H1 (cell line): ENCODE measurements at regions not wholly inside any gene's neighbourhood (a gene's known extent, or its start where the extent isn't known, plus 50 kb on each side); places are given as distances from the start of the nearest gene placed in this dataset.

Source experiments
- CTCF ChIA-PET: fragments of 300-600 bp; sonication (Branson Sonifier 250); formaldehyde crosslinking; loops from one replicate; lab custom pipeline; 2021; ENCODE audit not compliant: partially characterized antibody; lab: Charles Lee
- POLR2A ChIA-PET: fragments of 300-600 bp; sonication (Branson Sonifier 250); formaldehyde crosslinking; loops from one replicate; lab custom pipeline; 2021; ENCODE audit warnings: inconsistent platforms; ENCODE audit not compliant: partially characterized antibody; lab: Charles Lee
- DNase-seq, 2 experiments: peaks; one replicate each; pipeline versions ENCODE4 v3.0.0 to v3.0.0-alpha.2; 2010 to 2022; ENCODE audit warnings: low spot score in 2 of 2, low read depth in 1 of 2, mixed read lengths in 1 of 2
- FAIRE-seq: peaks from 2 replicates; lab custom pipeline; 2011; peaks lifted over from hg19 to GRCh38; lab: Jason Lieb, UNC
- H2AFZ ChIP-seq: 2 replicates; pipeline ENCODE4 v1.8.1; 2012; ENCODE audit warnings: low read length, inconsistent platforms
- H2AK5ac ChIP-seq: 2 replicates; pipeline ENCODE4 v1.6.1; 2013; ENCODE audit warnings: low read depth, low read length
- H2BK120ac ChIP-seq: replicated peaks from 2 replicates; pipeline ENCODE3; 2013; ENCODE audit warnings: low read depth, low read length, inconsistent platforms
- H2BK12ac ChIP-seq: 2 replicates; pipeline ENCODE4 v1.6.1; 2013; ENCODE audit warnings: low read depth, low read length
- H2BK15ac ChIP-seq: 2 replicates; pipeline ENCODE4 v1.6.1; 2013; ENCODE audit warnings: low read length
- H2BK20ac ChIP-seq: 2 replicates; pipeline ENCODE4 v1.6.1; 2013; ENCODE audit warnings: low read length
- H2BK5ac ChIP-seq: 2 replicates; pipeline ENCODE4 v1.6.1; 2013; ENCODE audit warnings: low read depth, low read length
- H3K14ac ChIP-seq: 2 replicates; pipeline ENCODE4 v1.6.1; 2013; ENCODE audit warnings: inconsistent platforms; ENCODE audit not compliant: insufficient read length
- H3K18ac ChIP-seq: 2 replicates; pipeline ENCODE4 v1.6.1; 2013; ENCODE audit warnings: low read length; ENCODE audit errors: extremely low read depth
- H3K23ac ChIP-seq: 2 replicates; pipeline ENCODE4 v1.6.1; 2013; ENCODE audit warnings: inconsistent platforms; ENCODE audit not compliant: insufficient read length
- H3K23me2 ChIP-seq: 2 replicates; pipeline ENCODE4 v1.6.1; 2013; ENCODE audit warnings: low read depth, low read length
- H3K27ac ChIP-seq: 2 replicates; pipeline ENCODE4 v1.6.1; 2011; ENCODE audit warnings: low read depth, low read length, inconsistent platforms
- H3K27me3 ChIP-seq, 4 experiments: replicated peaks in 1 of 4; 1 replicate in 1 of 4; 2 replicates in 3 of 4; pipeline versions ENCODE4 v1.6.1 to v1.8.1; 2011 to 2013; ENCODE audit warnings: low read length in 3 of 4, mild to moderate bottlenecking in 3 of 4, inconsistent platforms in 2 of 4, mixed read lengths in 2 of 4, moderate library complexity in 1 of 4; ENCODE audit not compliant: control insufficient read depth in 3 of 4, insufficient read depth in 3 of 4; ENCODE audit errors: extremely low read depth in 1 of 4
- H3K36me3 ChIP-seq, 4 experiments: 2 replicates each; pipeline versions ENCODE4 v1.6.1 to v1.8.1; 2011 to 2013; ENCODE audit warnings: mild to moderate bottlenecking in 4 of 4, low read length in 3 of 4, moderate library complexity in 2 of 4, control low read depth in 1 of 4, inconsistent platforms in 1 of 4; ENCODE audit not compliant: insufficient read depth in 4 of 4, control insufficient read depth in 2 of 4
- H3K4ac ChIP-seq: replicated peaks from 2 replicates; pipeline ENCODE3; 2013; ENCODE audit warnings: low read length, low read depth, mixed read lengths, inconsistent platforms; ENCODE audit not compliant: insufficient read length
- H3K4me1 ChIP-seq, 4 experiments: replicated peaks in 1 of 4; 1 replicate in 1 of 4; 2 replicates in 3 of 4; pipeline versions ENCODE4 v1.6.1 to v1.8.1; 2011 to 2013; ENCODE audit warnings: low read length in 3 of 4, inconsistent platforms in 2 of 4, mixed read lengths in 1 of 4; ENCODE audit not compliant: insufficient read depth in 4 of 4, control insufficient read depth in 3 of 4
- H3K4me2 ChIP-seq, 2 experiments: 2 replicates each; pipeline versions ENCODE4 v1.6.1 to v1.8.1; 2011 to 2013; ENCODE audit warnings: low read depth in 2 of 2, low read length in 2 of 2, control low read depth in 1 of 2, inconsistent platforms in 1 of 2, mild to moderate bottlenecking in 1 of 2; ENCODE audit not compliant: insufficient read depth in 1 of 2
- H3K4me3 ChIP-seq, 4 experiments: fragments of 200-600, 300-600 bp in 1 of 4; sonication (generic), shearing (Covaris generic), sonication (Bioruptor Twin) in 1 of 4; 2 replicates each; pipeline versions ENCODE4 v1.5.1 to v1.8.1; 2011 to 2016; ENCODE audit warnings: low read length in 4 of 4, low read depth in 3 of 4, control low read depth in 2 of 4, inconsistent platforms in 2 of 4, mild to moderate bottlenecking in 2 of 4, mixed read lengths in 1 of 4, moderate library complexity in 1 of 4; ENCODE audit not compliant: insufficient read depth in 2 of 4; ENCODE audit errors: extremely low read depth in 1 of 4
- H3K56ac ChIP-seq: replicated peaks from 2 replicates; pipeline ENCODE3; 2013; ENCODE audit warnings: low read depth, mild to moderate bottlenecking, mixed read lengths, low read length, inconsistent platforms; ENCODE audit not compliant: insufficient read length
- H3K79me1 ChIP-seq: 2 replicates; pipeline ENCODE4 v1.6.1; 2013; ENCODE audit warnings: low read depth, low read length, control low read depth
- H3K79me2 ChIP-seq, 2 experiments: 2 replicates each; pipeline versions ENCODE4 v1.6.1 to v1.8.1; 2012 to 2013; ENCODE audit warnings: low read length in 2 of 2, mild to moderate bottlenecking in 2 of 2, inconsistent platforms in 1 of 2; ENCODE audit not compliant: insufficient read depth in 2 of 2, control insufficient read depth in 1 of 2
- H3K9ac ChIP-seq, 4 experiments: replicated peaks in 1 of 4; 1 replicate in 1 of 4; 2 replicates in 3 of 4; pipeline versions ENCODE4 v1.6.1 to v1.8.1; 2011 to 2013; ENCODE audit warnings: low read depth in 3 of 4, low read length in 3 of 4, control low read depth in 2 of 4, mild to moderate bottlenecking in 2 of 4, moderate library complexity in 2 of 4, inconsistent platforms in 1 of 4; ENCODE audit errors: extremely low read depth in 1 of 4
- H3K9me3 ChIP-seq, 2 experiments: 2 replicates each; pipeline versions ENCODE4 v1.6.1 to v1.8.1; 2012 to 2013; ENCODE audit warnings: mild to moderate bottlenecking in 2 of 2, moderate library complexity in 2 of 2, control low read depth in 1 of 2, inconsistent platforms in 1 of 2, low read depth in 1 of 2, low read length in 1 of 2, mixed read lengths in 1 of 2; ENCODE audit not compliant: insufficient read depth in 2 of 2
- H4K20me1 ChIP-seq, 2 experiments: replicated peaks in 1 of 2; 2 replicates each; pipeline versions ENCODE3 to v1.8.1; 2011 to 2013; ENCODE audit warnings: inconsistent platforms in 2 of 2, low read length in 2 of 2, mild to moderate bottlenecking in 1 of 2; ENCODE audit not compliant: insufficient read depth in 2 of 2, control insufficient read depth in 1 of 2
- H4K5ac ChIP-seq: 2 replicates; pipeline ENCODE4 v1.6.1; 2013; ENCODE audit warnings: low read length, low read depth, mixed read lengths, inconsistent platforms; ENCODE audit not compliant: insufficient read length
- H4K8ac ChIP-seq: 2 replicates; pipeline ENCODE4 v1.8.0; 2013; ENCODE audit warnings: mild to moderate bottlenecking, moderate library complexity, low read length, inconsistent platforms; ENCODE audit not compliant: insufficient read depth; ENCODE audit errors: extremely low read depth
- H4K91ac ChIP-seq: replicated peaks from 2 replicates; pipeline ENCODE3; 2013; ENCODE audit warnings: low read length, mixed read lengths, inconsistent platforms; ENCODE audit not compliant: insufficient read length
- BACH1 ChIP-seq: IDR thresholded peaks from 2 replicates; pipeline ENCODE4 v1.6.1; 2012; ENCODE audit warnings: low read length, improper control_type of control experiment
- CBX8 ChIP-seq: fragments of 300-800, 300-1000 bp; sonication (generic); IDR thresholded peaks from 2 replicates; pipeline ENCODE4 v1.7.1; 2016; ENCODE audit warnings: low read depth, low read length, borderline replicate concordance
- CHD1 ChIP-seq: IDR thresholded peaks from 2 replicates; pipeline ENCODE4 v1.6.1; 2012; ENCODE audit warnings: low read depth, low read length, improper control_type of control experiment
- CTCF ChIP-seq, 3 experiments: IDR thresholded peaks; 1 replicate in 2 of 3; 2 replicates in 1 of 3; pipeline versions ENCODE4 v1.5.1 to v1.6.1; 2011; ENCODE audit warnings: low read length in 3 of 3, mild to moderate bottlenecking in 3 of 3, inconsistent platforms in 2 of 3, low read depth in 1 of 3, moderate library complexity in 1 of 3; ENCODE audit not compliant: insufficient read depth in 1 of 3; ENCODE audit errors: control extremely low read depth in 1 of 3
- JUN ChIP-seq: IDR thresholded peaks from 2 replicates; pipeline ENCODE4 v1.6.1; 2011; ENCODE audit warnings: low read depth, mild to moderate bottlenecking, improper control_type of control experiment, low read length
- RFX5 ChIP-seq: IDR thresholded peaks from 2 replicates; pipeline ENCODE4 v1.6.1; 2011; ENCODE audit warnings: low read depth, low read length, improper control_type of control experiment, borderline replicate concordance
- RNF2 ChIP-seq: fragments of 200-900, 300-1000 bp; sonication (generic); IDR thresholded peaks from 2 replicates; pipeline ENCODE4 v1.7.1; 2016; ENCODE audit warnings: borderline replicate concordance, low read depth, mild to moderate bottlenecking, antibody characterized with exemption, low read length; ENCODE audit not compliant: poor library complexity, severe bottlenecking; ENCODE audit errors: missing control alignments
- SRF ChIP-seq: IDR thresholded peaks from 2 replicates; pipeline ENCODE4 v1.6.1; 2011; ENCODE audit warnings: mild to moderate bottlenecking, low read depth, low read length, moderate library complexity
- TAF7 ChIP-seq: optimal IDR thresholded peaks from 2 replicates; pipeline ENCODE3; 2011; ENCODE audit warnings: low read depth, mild to moderate bottlenecking, inconsistent platforms, low read length, moderate library complexity, borderline replicate concordance
- ZNF274 ChIP-seq: IDR thresholded peaks from 2 replicates; pipeline ENCODE4 v1.7.0; 2012; ENCODE audit warnings: low read length, borderline replicate concordance; ENCODE audit errors: extremely low read depth
- WGBS, 2 experiments: shearing (Covaris generic) in 1 of 2; methylation state at CpG; one replicate each; pipeline versions ENCODE4 v1.1.6 to v1.1.7; 2013 to 2015; ENCODE audit warnings: low lambda C conversion rate in 2 of 2, mixed read lengths in 2 of 2, inconsistent platforms in 1 of 2, low coverage in 1 of 2, missing lambda C conversion rate in 1 of 2; ENCODE audit not compliant: insufficient replicate concordance in 2 of 2, insufficient coverage in 1 of 2, insufficient read length in 1 of 2; ENCODE audit errors: extremely low coverage in 1 of 2, missing lambda C conversion rate in 1 of 2; 5-methylcytosine and 5-hydroxymethylcytosine counted together

- Histone ChIP-seq H4K91ac (no peak overlapping the region), H2AFZ (peak overlapping the region; percentile 72; the same call in 1 of the 2 replicates), H3K36me3 (no peaks in the 10 kb centered on the region), H2BK20ac (no peak overlapping the region), H3K27ac (no peak overlapping the region), H3K56ac (no peak overlapping the region), H2BK120ac (no peak overlapping the region), H4K20me1 (no peaks in the 10 kb centered on the region), H3K23me2 (no peaks in the 10 kb centered on the region), H2BK15ac (no peak overlapping the region), H3K79me2 (no peaks in the 10 kb centered on the region), H2BK12ac (no peak overlapping the region), H3K4me2 (0 out of 4 replicates have a peak overlapping the region, but pooled peaks of 1 of the 2 experiments have one; percentile 3), H3K4me3 (no peak overlapping the region), H3K4ac (no peak overlapping the region), H3K23ac (no peak overlapping the region), H3K9ac (no peak overlapping the region), H4K8ac (no peak overlapping the region), H3K14ac (no peak overlapping the region), H3K9me3 (no peaks in the 10 kb centered on the region), H2AK5ac (no peak overlapping the region), H4K5ac (no peak overlapping the region), H3K18ac (no peak overlapping the region), H3K79me1 (no peaks in the 10 kb centered on the region), H3K27me3 (no peaks in the 10 kb centered on the region), H3K4me1 (no peaks in the 10 kb centered on the region), H2BK5ac (no peak overlapping the region)
- FAIRE-seq: no peak
- peak in 1 of 2 experiments; percentile 54 for DNase-seq
- 74% methylated on average over 3 of the region's 3 CpGs; no CpG with 5 or more reads in 1 of the 2 experiments for WGBS, 2 experiments
- ChIA-PET CTCF (interaction anchor here (0.6 to 6.3 kb wide), 26 partner anchors 9 to 497 kb away, joined by 3 to 28 read pairs (median 4); no protein-coding TSS in a partner anchor), POLR2A (no interaction called here)
- TF ChIP-seq BACH1 (no peak), ZNF274 (no peak), RNF2 (no peak), SRF (no peak), CTCF (IDR thresholded peaks at IDR 0.05; ENCODE audit: control extremely low read depth in 1 of 3, insufficient read depth in 1 of 3, low read depth in 1 of 3, low read length in 3 of 3) (peak in 1 of 3 experiments; percentile 51; a peak in 2 of 4 replicates), CBX8 (no peak), RFX5 (no peak), JUN (no peak), CHD1 (no peak), TAF7 (no peak)
These were observed 69.7 kb upstream of the SULT1C3 start for GRCh38 chr2:108169982-108170625.
